ENCODE measurements at regions not wholly inside any gene's neighbourhood (a gene's known extent, or its start where the extent isn't known, plus 50 kb on each side); places are given as distances from the start of the nearest gene placed in this dataset.

GRCh38 chr9:91160181-91160580 is 201.5 kb downstream of the AUH start:
- no peak overlapping the region for H3K27ac ChIP-seq (ENCODE audit: low read depth in 1 of 3, low read length in 2 of 3)
- FAIRE-seq (no peak), DNase-seq (no peak)
- 85 to 90% (median 85%) methylated on average over 22 of the region's 22 CpGs for WGBS, 3 donors
- peaks cover 0 to 2% (median 0%) of the 10 kb centered on the region in 3 donors for H3K36me3 ChIP-seq (ENCODE audit: control insufficient read depth in 3 of 3, insufficient read depth in 2 of 3, low read depth in 1 of 3, low read length in 3 of 3)
- peaks cover 0 to 4% of the 10 kb centered on the region in 2 donors for H3K9me3 ChIP-seq (ENCODE audit: control insufficient read depth in 2 of 2, insufficient read depth in 1 of 2, low read depth in 1 of 2, low read length in 1 of 2)
- H3K4me1 ChIP-seq (ENCODE audit: control insufficient read depth in 3 of 3, insufficient read depth in 2 of 3, low read depth in 1 of 3, low read length in 2 of 3) = peaks cover 0 to 33% (median 4%) of the 10 kb centered on the region in 3 donors
- peak overlapping the region in 1 of 3 donors; percentile 15 for H3K4me3 ChIP-seq (ENCODE audit: low read depth in 1 of 3, low read length in 3 of 3)
- no peaks in the 10 kb centered on the region for H3K27me3 ChIP-seq (ENCODE audit: control insufficient read depth in 3 of 3, insufficient read depth in 3 of 3, low read length in 3 of 3)

DNA sequence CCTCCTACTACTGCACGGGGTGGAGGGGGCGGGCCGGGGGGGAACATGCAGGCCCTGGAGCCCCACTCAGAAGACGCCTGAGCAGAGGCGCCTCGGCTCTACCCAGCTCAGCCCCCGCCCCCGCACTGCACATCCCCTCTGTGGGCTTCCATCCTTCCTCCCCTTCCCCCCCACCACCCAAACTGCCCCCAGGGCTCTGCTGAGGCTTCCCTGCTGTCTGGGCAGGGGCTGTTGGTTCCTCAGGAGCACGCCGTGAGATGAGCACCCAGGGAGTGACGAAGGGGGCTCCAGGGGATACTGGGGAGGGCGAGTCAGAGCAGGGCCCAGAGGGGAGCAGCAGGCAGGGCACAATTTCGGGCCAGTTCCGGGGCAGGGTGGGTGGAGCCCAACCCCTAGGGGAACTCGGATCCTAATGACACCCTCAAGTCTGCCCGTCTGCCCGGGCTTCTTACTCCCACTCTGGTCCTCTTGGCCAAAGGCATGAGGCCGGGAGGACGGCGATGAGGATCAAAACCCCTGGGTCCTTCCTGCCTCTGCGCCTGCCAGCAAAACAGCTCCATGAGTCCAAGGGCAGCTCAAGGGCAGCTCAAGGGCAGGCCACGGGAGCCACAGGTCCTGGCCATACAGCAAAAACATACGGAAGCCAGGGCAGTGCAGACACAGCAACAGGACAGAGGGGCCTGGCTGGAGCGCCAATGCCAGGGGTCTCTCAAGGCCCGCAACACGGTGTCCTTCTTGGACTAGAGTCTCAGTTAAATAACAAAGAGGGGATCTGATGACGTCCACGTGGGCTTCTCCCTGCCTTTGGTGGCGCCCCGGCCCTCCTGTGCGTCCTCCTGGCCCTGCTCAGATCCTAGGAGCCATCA is 200.9 kb downstream of the AUH start:
- Histone ChIP-seq H3K4me1 (ENCODE audit: control insufficient read depth in 3 of 3, insufficient read depth in 2 of 3, low read depth in 1 of 3, low read length in 2 of 3) (peaks cover 2 to 39% (median 7%) of the 10 kb centered on the region in 3 donors), H3K27ac (ENCODE audit: low read depth in 1 of 3, low read length in 2 of 3) (no peak overlapping the region), H3K4me3 (ENCODE audit: low read depth in 1 of 3, low read length in 3 of 3) (no peak overlapping the region), H3K36me3 (ENCODE audit: control insufficient read depth in 3 of 3, insufficient read depth in 2 of 3, low read depth in 1 of 3, low read length in 3 of 3) (peaks cover 0 to 2% (median 0%) of the 10 kb centered on the region in 3 donors), H3K9me3 (ENCODE audit: control insufficient read depth in 2 of 2, insufficient read depth in 1 of 2, low read depth in 1 of 2, low read length in 1 of 2) (peaks cover 0 to 2% of the 10 kb centered on the region in 2 donors), H3K27me3 (ENCODE audit: control insufficient read depth in 3 of 3, insufficient read depth in 3 of 3, low read length in 3 of 3) (no peaks in the 10 kb centered on the region)
- WGBS, 3 donors = 91 to 96% (median 95%) methylated on average over 25 to 31 of the region's 31 CpGs
- no peak for DNase-seq
- FAIRE-seq = no peak

DNA sequence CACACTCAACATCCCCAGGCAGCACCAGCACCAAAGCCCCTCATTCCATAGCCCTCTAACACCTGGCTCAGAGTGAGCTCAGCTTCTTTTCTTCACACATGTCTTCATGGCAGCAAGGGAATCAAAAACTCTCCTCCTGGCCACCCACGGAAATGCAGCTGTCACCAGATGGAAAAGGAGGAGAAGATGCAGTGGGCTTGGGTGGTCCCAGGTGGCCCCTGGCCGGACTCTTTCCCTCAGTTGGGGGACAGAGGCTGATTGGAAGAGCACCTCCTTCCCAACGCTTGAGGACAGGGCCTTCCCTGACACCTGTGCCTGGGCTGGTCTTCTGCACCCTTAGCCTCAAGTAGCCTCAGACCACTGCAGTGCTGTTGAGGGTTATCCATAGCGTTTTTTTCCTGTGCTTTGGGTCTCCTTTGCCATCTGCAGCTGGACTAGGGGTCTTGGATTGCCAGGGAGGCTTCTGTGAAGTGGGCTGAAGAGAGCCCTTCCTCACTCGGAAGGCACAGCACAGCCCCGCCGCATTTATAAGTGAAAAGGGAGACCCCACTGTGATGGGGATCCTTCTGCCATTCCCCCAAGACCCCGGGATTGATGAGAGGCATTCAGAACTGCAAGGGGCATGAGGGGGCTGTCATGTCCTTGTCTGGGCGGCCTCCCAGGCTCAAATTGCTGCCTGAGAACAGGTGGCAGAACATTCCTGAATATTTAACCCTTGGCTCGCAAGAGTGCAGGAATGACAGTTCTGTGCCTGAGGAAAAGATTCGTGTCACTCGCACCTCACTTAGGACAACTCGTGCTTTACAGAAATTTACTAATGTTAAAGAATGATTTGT is 200.0 kb downstream of the AUH start:
- peaks cover 0 to 2% of the 10 kb centered on the region in 2 donors for H3K9me3 ChIP-seq (ENCODE audit: control insufficient read depth in 2 of 2, insufficient read depth in 1 of 2, low read depth in 1 of 2, low read length in 1 of 2)
- peaks cover 2 to 46% (median 8%) of the 10 kb centered on the region in 3 donors for H3K4me1 ChIP-seq (ENCODE audit: control insufficient read depth in 3 of 3, insufficient read depth in 2 of 3, low read depth in 1 of 3, low read length in 2 of 3)
- WGBS, 3 donors = 83 to 88% (median 87%) methylated on average over 13 of the region's 13 CpGs
- H3K36me3 ChIP-seq (ENCODE audit: control insufficient read depth in 3 of 3, insufficient read depth in 2 of 3, low read depth in 1 of 3, low read length in 3 of 3) = peaks cover 0 to 2% (median 0%) of the 10 kb centered on the region in 3 donors
- H3K27ac ChIP-seq (ENCODE audit: low read depth in 1 of 3, low read length in 2 of 3) = no peak overlapping the region
- H3K27me3 ChIP-seq (ENCODE audit: control insufficient read depth in 3 of 3, insufficient read depth in 3 of 3, low read length in 3 of 3) = no peaks in the 10 kb centered on the region
- no peak for DNase-seq
- no peak for FAIRE-seq
- no peak overlapping the region for H3K4me3 ChIP-seq (ENCODE audit: low read depth in 1 of 3, low read length in 3 of 3)

GRCh38 chr9:91162311-91162710 is 199.4 kb downstream of the AUH start:
- Histone ChIP-seq H3K27ac (ENCODE audit: low read depth in 1 of 3, low read length in 2 of 3) (peak overlapping the region in 2 of 3 donors; percentile 62 to 76), H3K4me3 (ENCODE audit: low read depth in 1 of 3, low read length in 3 of 3) (no peak overlapping the region), H3K36me3 (ENCODE audit: control insufficient read depth in 3 of 3, insufficient read depth in 2 of 3, low read depth in 1 of 3, low read length in 3 of 3) (no peaks in the 10 kb centered on the region), H3K4me1 (ENCODE audit: control insufficient read depth in 3 of 3, insufficient read depth in 2 of 3, low read depth in 1 of 3, low read length in 2 of 3) (peaks cover 2 to 50% (median 8%) of the 10 kb centered on the region in 3 donors), H3K27me3 (ENCODE audit: control insufficient read depth in 3 of 3, insufficient read depth in 3 of 3, low read length in 3 of 3) (no peaks in the 10 kb centered on the region), H3K9me3 (ENCODE audit: control insufficient read depth in 2 of 2, insufficient read depth in 1 of 2, low read depth in 1 of 2, low read length in 1 of 2) (no peaks in the 10 kb centered on the region)
- FAIRE-seq (no peak), DNase-seq (no peak)
- 71 to 81% (median 72%) methylated on average over 5 of the region's 5 CpGs for WGBS, 3 donors

- no peaks in the 10 kb centered on the region for H3K9me3 ChIP-seq (ENCODE audit: control insufficient read depth in 2 of 2, insufficient read depth in 1 of 2, low read depth in 1 of 2, low read length in 1 of 2)
- H3K4me3 ChIP-seq (ENCODE audit: low read depth in 1 of 3, low read length in 3 of 3) = no peak overlapping the region
- H3K36me3 ChIP-seq (ENCODE audit: control insufficient read depth in 3 of 3, insufficient read depth in 2 of 3, low read depth in 1 of 3, low read length in 3 of 3) = no peaks in the 10 kb centered on the region
- H3K27me3 ChIP-seq (ENCODE audit: control insufficient read depth in 3 of 3, insufficient read depth in 3 of 3, low read length in 3 of 3) = no peaks in the 10 kb centered on the region
- 50 to 69% (median 52%) methylated on average over 16 of the region's 16 CpGs for WGBS, 3 donors
- peaks cover 2 to 50% (median 8%) of the 10 kb centered on the region in 3 donors for H3K4me1 ChIP-seq (ENCODE audit: control insufficient read depth in 3 of 3, insufficient read depth in 2 of 3, low read depth in 1 of 3, low read length in 2 of 3)
- FAIRE-seq (no peak), DNase-seq (peak; percentile 51 to 56)
- H3K27ac ChIP-seq (ENCODE audit: low read depth in 1 of 3, low read length in 2 of 3) = peak overlapping the region in 2 of 3 donors; percentile 55 to 76
These were observed 198.8 kb downstream of the AUH start for GRCh38 chr9:91162784-91163443.

DNA sequence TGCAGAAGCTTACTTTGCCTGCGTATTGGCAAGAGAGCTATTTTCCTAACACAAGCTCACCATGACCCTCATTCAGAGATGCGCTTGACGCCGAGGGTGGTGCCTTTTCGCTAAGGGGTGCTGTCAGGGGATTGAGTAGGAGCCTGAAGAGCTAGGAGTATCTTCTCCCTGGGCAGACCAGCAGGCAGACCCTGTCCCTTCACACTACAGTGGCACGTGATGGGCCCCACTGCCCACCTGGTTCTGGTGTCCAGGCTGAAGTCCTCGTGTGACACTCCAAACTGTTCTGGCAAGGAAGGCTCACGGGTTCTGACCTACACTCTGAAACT is 198.3 kb downstream of the AUH start:
- Histone ChIP-seq H3K36me3 (ENCODE audit: control insufficient read depth in 3 of 3, insufficient read depth in 2 of 3, low read depth in 1 of 3, low read length in 3 of 3) (no peaks in the 10 kb centered on the region), H3K9me3 (ENCODE audit: control insufficient read depth in 2 of 2, insufficient read depth in 1 of 2, low read depth in 1 of 2, low read length in 1 of 2) (no peaks in the 10 kb centered on the region), H3K4me3 (ENCODE audit: low read depth in 1 of 3, low read length in 3 of 3) (no peak overlapping the region), H3K27me3 (ENCODE audit: control insufficient read depth in 3 of 3, insufficient read depth in 3 of 3, low read length in 3 of 3) (no peaks in the 10 kb centered on the region), H3K4me1 (ENCODE audit: control insufficient read depth in 3 of 3, insufficient read depth in 2 of 3, low read depth in 1 of 3, low read length in 2 of 3) (peaks cover 2 to 49% (median 8%) of the 10 kb centered on the region in 3 donors), H3K27ac (ENCODE audit: low read depth in 1 of 3, low read length in 2 of 3) (peak overlapping the region in 2 of 3 donors; percentile 55 to 76)
- 71 to 85% (median 76%) methylated on average over 8 of the region's 8 CpGs for WGBS, 3 donors
- no peak for FAIRE-seq
- DNase-seq = no peak

DNA sequence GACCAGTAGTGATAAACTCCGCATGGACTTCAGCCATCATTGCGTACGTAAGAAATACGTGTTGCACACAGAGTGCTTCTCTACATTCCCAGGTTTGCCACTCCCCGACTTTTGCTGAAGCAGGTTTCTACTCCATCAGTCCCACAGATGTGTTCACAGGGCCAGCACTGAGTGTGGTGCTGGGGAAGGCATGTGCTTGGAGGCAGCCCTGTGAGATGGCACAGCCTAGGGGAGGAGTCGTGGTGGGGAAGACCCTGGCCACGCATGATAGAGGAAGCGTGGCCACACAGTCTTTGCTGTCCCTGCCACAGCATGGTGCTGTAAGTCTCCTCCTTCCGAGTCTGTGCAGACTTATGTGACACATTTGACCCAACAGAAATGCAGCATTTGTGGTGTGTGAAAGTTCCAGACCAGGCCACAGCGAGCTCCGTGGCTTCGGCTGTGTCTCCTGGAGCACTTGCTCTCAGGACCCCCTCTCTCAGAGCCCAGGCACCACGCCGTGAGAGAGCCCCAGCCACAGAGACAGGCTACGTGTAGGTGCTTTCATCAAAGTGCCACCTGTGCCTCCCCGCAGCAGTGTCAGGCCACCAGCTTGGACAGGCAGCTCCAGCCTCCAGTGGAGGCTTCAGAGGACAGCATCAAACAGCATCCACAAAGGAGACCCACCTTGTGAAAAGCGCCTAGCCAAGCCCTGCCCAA is 197.8 kb downstream of the AUH start:
- 68 to 90% (median 80%) methylated on average over 17 of the region's 17 CpGs for WGBS, 3 donors
- Histone ChIP-seq H3K4me1 (ENCODE audit: control insufficient read depth in 3 of 3, insufficient read depth in 2 of 3, low read depth in 1 of 3, low read length in 2 of 3) (peaks cover 2 to 48% (median 8%) of the 10 kb centered on the region in 3 donors), H3K4me3 (ENCODE audit: low read depth in 1 of 3, low read length in 3 of 3) (no peak overlapping the region), H3K27ac (ENCODE audit: low read depth in 1 of 3, low read length in 2 of 3) (peak overlapping the region; percentile 55 to 97 (median 76)), H3K27me3 (ENCODE audit: control insufficient read depth in 3 of 3, insufficient read depth in 3 of 3, low read length in 3 of 3) (no peaks in the 10 kb centered on the region), H3K36me3 (ENCODE audit: control insufficient read depth in 3 of 3, insufficient read depth in 2 of 3, low read depth in 1 of 3, low read length in 3 of 3) (no peaks in the 10 kb centered on the region), H3K9me3 (ENCODE audit: control insufficient read depth in 2 of 2, insufficient read depth in 1 of 2, low read depth in 1 of 2, low read length in 1 of 2) (no peaks in the 10 kb centered on the region)
- FAIRE-seq (no peak), DNase-seq (peak; percentile 17 to 26)

All from small intestine (tissue), 7 donors.